WTC11 (cell line): ENCODE measurements at regions not wholly inside any gene's neighbourhood (a gene's known extent, or its start where the extent isn't known, plus 50 kb on each side); places are given as distances from the start of the nearest gene placed in this dataset.

Experiments used
- ATAC-seq: fragments of 200-7000 bp; cut with Tn5 transposase; 2 replicates; pipeline ENCODE4 v1.10.0; 2021; ENCODE audit warnings: mild to moderate bottlenecking, moderate library complexity
- CTCF ChIA-PET: fragments of 300-600 bp; sonication (Branson Sonifier 250); formaldehyde crosslinking; loops from one replicate; lab custom pipeline; 2021; ENCODE audit warnings: antibody characterized with exemption; lab: Charles Lee
- POLR2A ChIA-PET: fragments of 350-600 bp; sonication (Branson Sonifier 250); formaldehyde crosslinking; loops from one replicate; lab custom pipeline; 2021; ENCODE audit warnings: antibody characterized with exemption; lab: Charles Lee
- DNase-seq: peaks from one replicate; pipeline ENCODE4 v3.0.0; 2021; ENCODE audit warnings: low spot score
- H3K27ac Mint-ChIP-seq: 2 replicates; pipeline ENCODE4 v1.8.0; 2021; ENCODE audit warnings: mixed read lengths
- H3K27me3 Mint-ChIP-seq: 2 replicates; pipeline ENCODE4 v1.8.0; 2021; ENCODE audit warnings: low read depth, mild to moderate bottlenecking, moderate library complexity, mixed read lengths
- H3K36me3 Mint-ChIP-seq: 2 replicates; pipeline ENCODE4 v1.8.0; 2021; ENCODE audit warnings: mixed read lengths
- H3K4me1 Mint-ChIP-seq: 2 replicates; pipeline ENCODE4 v1.8.0; 2022; ENCODE audit warnings: mixed read lengths
- H3K4me3 Mint-ChIP-seq: 2 replicates; pipeline ENCODE4 v1.8.0; 2021; ENCODE audit warnings: mild to moderate bottlenecking, moderate library complexity, mixed read lengths
- H3K9me3 Mint-ChIP-seq: 2 replicates; pipeline ENCODE4 v1.8.0; 2021; ENCODE audit warnings: mixed read lengths
- ARID4B ChIP-seq: sonication (generic); formaldehyde crosslinking; IDR thresholded peaks from 2 replicates; pipeline ENCODE4 v1.8.0; 2023; ENCODE audit warnings: missing genetic modification reagents, mild to moderate bottlenecking, borderline replicate concordance
- ATF3 ChIP-seq: sonication (generic); formaldehyde crosslinking; conservative IDR thresholded peaks from 2 replicates; pipeline ENCODE4 v1.8.1; 2022; ENCODE audit warnings: mild to moderate bottlenecking, missing genetic modification reagents
- CREM ChIP-seq: sonication (generic); formaldehyde crosslinking; IDR thresholded peaks from 2 replicates; pipeline ENCODE4 v1.8.1; 2022; ENCODE audit warnings: mild to moderate bottlenecking, missing genetic modification reagents, moderate library complexity
- FOXP4 ChIP-seq: sonication (generic); formaldehyde crosslinking; IDR thresholded peaks from 2 replicates; pipeline ENCODE4 v1.8.0; 2022; ENCODE audit warnings: mild to moderate bottlenecking, missing genetic modification reagents
- JUN ChIP-seq: sonication (generic); formaldehyde crosslinking; IDR thresholded peaks from 2 replicates; pipeline ENCODE4 v1.8.0; 2023; ENCODE audit warnings: mild to moderate bottlenecking, missing genetic modification reagents
- KAT7 ChIP-seq: sonication (generic); formaldehyde crosslinking; IDR thresholded peaks from 2 replicates; pipeline ENCODE4 v1.8.1; 2023; ENCODE audit warnings: missing genetic modification reagents, mild to moderate bottlenecking, borderline replicate concordance
- MXD4 ChIP-seq: fragments of 250-450 bp; sonication (Bioruptor Pico); IDR thresholded peaks from 2 replicates; pipeline ENCODE4 v1.8.0; 2021; ENCODE audit warnings: mild to moderate bottlenecking, moderate library complexity, borderline replicate concordance
- NR3C1 ChIP-seq: sonication (generic); formaldehyde crosslinking; conservative IDR thresholded peaks from 2 replicates; pipeline ENCODE4 v1.8.1; 2023; ENCODE audit warnings: low read depth, mild to moderate bottlenecking, missing genetic modification reagents
- TCF7 ChIP-seq: sonication (generic); formaldehyde crosslinking; IDR thresholded peaks from 2 replicates; pipeline ENCODE4 v1.8.0; 2022; ENCODE audit warnings: mild to moderate bottlenecking, low read depth, missing genetic modification reagents, moderate library complexity
- ZNF263 ChIP-seq: sonication (generic); formaldehyde crosslinking; IDR thresholded peaks from 2 replicates; pipeline ENCODE4 v1.8.1; 2022; ENCODE audit warnings: low read depth, mild to moderate bottlenecking, moderate library complexity, missing genetic modification reagents
- ZNF317 ChIP-seq: sonication (generic); formaldehyde crosslinking; IDR thresholded peaks from 2 replicates; pipeline ENCODE4 v1.8.1; 2023; ENCODE audit warnings: low read depth, mild to moderate bottlenecking, moderate library complexity, missing genetic modification reagents, borderline replicate concordance
- ZNF416 ChIP-seq: fragments of 250-450 bp; sonication (Bioruptor Pico); IDR thresholded peaks from 2 replicates; pipeline ENCODE4 v1.9.0; 2021; ENCODE audit warnings: mild to moderate bottlenecking, inconsistent platforms
- ZNF423 ChIP-seq: fragments of 250-450 bp; sonication (Bioruptor Pico); IDR thresholded peaks from 2 replicates; pipeline ENCODE4 v2.1.2; 2022; ENCODE audit warnings: mild to moderate bottlenecking, moderate library complexity
- ZNF532 ChIP-seq: fragments of 250-450 bp; sonication (Bioruptor Pico); IDR thresholded peaks from 2 replicates; pipeline ENCODE4 v1.9.0; 2021; ENCODE audit warnings: mild to moderate bottlenecking, borderline replicate concordance
- ZSCAN18 ChIP-seq: fragments of 250-450 bp; sonication (Bioruptor Pico); IDR thresholded peaks from 2 replicates; pipeline ENCODE4 v2.1.2; 2022; ENCODE audit warnings: mild to moderate bottlenecking, moderate library complexity
- TF ChIP-seq, protein P1 (sequence below): sonication (generic); formaldehyde crosslinking; IDR thresholded peaks from 2 replicates; pipeline ENCODE4 v1.8.0; 2022; ENCODE audit warnings: missing genetic modification reagents
- TF ChIP-seq, protein P2 (sequence below): sonication (generic); formaldehyde crosslinking; conservative IDR thresholded peaks from 2 replicates; pipeline ENCODE4 v1.8.1; 2023; ENCODE audit warnings: mild to moderate bottlenecking, low read depth, missing genetic modification reagents, moderate library complexity

- TF ChIP-seq, protein P1, sequence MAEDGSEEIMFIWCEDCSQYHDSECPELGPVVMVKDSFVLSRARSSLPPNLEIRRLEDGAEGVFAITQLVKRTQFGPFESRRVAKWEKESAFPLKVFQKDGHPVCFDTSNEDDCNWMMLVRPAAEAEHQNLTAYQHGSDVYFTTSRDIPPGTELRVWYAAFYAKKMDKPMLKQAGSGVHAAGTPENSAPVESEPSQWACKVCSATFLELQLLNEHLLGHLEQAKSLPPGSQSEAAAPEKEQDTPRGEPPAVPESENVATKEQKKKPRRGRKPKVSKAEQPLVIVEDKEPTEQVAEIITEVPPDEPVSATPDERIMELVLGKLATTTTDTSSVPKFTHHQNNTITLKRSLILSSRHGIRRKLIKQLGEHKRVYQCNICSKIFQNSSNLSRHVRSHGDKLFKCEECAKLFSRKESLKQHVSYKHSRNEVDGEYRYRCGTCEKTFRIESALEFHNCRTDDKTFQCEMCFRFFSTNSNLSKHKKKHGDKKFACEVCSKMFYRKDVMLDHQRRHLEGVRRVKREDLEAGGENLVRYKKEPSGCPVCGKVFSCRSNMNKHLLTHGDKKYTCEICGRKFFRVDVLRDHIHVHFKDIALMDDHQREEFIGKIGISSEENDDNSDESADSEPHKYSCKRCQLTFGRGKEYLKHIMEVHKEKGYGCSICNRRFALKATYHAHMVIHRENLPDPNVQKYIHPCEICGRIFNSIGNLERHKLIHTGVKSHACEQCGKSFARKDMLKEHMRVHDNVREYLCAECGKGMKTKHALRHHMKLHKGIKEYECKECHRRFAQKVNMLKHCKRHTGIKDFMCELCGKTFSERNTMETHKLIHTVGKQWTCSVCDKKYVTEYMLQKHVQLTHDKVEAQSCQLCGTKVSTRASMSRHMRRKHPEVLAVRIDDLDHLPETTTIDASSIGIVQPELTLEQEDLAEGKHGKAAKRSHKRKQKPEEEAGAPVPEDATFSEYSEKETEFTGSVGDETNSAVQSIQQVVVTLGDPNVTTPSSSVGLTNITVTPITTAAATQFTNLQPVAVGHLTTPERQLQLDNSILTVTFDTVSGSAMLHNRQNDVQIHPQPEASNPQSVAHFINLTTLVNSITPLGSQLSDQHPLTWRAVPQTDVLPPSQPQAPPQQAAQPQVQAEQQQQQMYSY (CRISPR knock-in tag), result no peak
- TF ChIP-seq ZNF532 (CRISPR knock-in tag) (no peak), TCF7 (no peak), ZNF416 (CRISPR knock-in tag) (no peak), NR3C1 (no peak), KAT7 (CRISPR knock-in tag) (no peak), ZSCAN18 (CRISPR knock-in tag) (no peak), JUN (CRISPR knock-in tag) (no peak), FOXP4 (CRISPR knock-in tag) (no peak)
- TF ChIP-seq, protein P2, sequence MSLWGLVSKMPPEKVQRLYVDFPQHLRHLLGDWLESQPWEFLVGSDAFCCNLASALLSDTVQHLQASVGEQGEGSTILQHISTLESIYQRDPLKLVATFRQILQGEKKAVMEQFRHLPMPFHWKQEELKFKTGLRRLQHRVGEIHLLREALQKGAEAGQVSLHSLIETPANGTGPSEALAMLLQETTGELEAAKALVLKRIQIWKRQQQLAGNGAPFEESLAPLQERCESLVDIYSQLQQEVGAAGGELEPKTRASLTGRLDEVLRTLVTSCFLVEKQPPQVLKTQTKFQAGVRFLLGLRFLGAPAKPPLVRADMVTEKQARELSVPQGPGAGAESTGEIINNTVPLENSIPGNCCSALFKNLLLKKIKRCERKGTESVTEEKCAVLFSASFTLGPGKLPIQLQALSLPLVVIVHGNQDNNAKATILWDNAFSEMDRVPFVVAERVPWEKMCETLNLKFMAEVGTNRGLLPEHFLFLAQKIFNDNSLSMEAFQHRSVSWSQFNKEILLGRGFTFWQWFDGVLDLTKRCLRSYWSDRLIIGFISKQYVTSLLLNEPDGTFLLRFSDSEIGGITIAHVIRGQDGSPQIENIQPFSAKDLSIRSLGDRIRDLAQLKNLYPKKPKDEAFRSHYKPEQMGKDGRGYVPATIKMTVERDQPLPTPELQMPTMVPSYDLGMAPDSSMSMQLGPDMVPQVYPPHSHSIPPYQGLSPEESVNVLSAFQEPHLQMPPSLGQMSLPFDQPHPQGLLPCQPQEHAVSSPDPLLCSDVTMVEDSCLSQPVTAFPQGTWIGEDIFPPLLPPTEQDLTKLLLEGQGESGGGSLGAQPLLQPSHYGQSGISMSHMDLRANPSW (CRISPR knock-in tag), result no peak
Observed at GRCh38 chr16:55030944-55031343, 100.3 kb downstream of the IRX5 start (continued).

GRCh38 chr16:55031481-55031880 is 100.8 kb downstream of the IRX5 start:
- Mint-ChIP-seq H3K27ac (no peak overlapping the region), H3K4me1 (no peaks in the 10 kb centered on the region), H3K9me3 (peaks cover 19% of the 10 kb centered on the region), H3K27me3 (no peaks in the 10 kb centered on the region; the same call in 1 of the 2 replicates), H3K4me3 (no peak overlapping the region), H3K36me3 (no peaks in the 10 kb centered on the region)
- ATAC-seq, result no peak
- DNase-seq, result no peak
- CTCF ChIA-PET, result interaction anchor here (5.0 kb wide), 1 partner anchor 9 kb away, joined by 45 read pairs; no protein-coding TSS in a partner anchor
- POLR2A ChIA-PET, result no interaction called here
- TF ChIP-seq ARID4B (no peak), MXD4 (no peak), ZNF423 (CRISPR knock-in tag) (no peak), CREM (no peak), ATF3 (no peak), ZNF263 (no peak), ZNF317 (CRISPR knock-in tag) (no peak)
